Frontal cortex (tissue), 3 donors: ENCODE measurements at regions not wholly inside any gene's neighbourhood (a gene's known extent, or its start where the extent isn't known, plus 50 kb on each side); places are given as distances from the start of the nearest gene placed in this dataset.

ENCODE experiments used
- DNase-seq, 2 donors: peaks; one replicate each; pipeline ENCODE4 v3.0.0; 2012; ENCODE audit warnings: low spot score in 2 of 2
- FAIRE-seq: peaks from 2 replicates; lab custom pipeline; 2012; peaks lifted over from hg19 to GRCh38; lab: Jason Lieb, UNC
- donor health status: control.
- donor health status: control.
- donor health status: control.

DNA sequence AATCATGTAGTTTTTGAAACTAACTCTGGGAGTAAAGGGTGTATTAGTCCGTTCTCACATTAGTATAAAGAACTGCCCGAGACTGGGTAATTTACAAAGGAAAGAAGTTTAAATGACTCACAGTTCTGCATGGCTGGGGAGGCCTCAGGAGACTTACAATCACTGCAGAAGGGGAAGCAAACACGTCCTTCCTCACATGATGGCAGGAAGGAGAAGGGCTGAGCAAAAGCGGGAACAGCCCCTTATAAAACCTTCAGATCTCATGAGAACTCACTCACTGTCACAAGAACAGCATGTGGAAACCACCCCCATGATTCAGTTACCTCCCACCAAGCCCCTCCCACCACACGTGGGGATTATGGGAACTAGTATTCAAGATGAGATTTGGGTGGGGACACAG, 256.5 kb upstream of the TNRC6C start:
- DNase-seq, result no peak
- FAIRE-seq, result no peak

DNA sequence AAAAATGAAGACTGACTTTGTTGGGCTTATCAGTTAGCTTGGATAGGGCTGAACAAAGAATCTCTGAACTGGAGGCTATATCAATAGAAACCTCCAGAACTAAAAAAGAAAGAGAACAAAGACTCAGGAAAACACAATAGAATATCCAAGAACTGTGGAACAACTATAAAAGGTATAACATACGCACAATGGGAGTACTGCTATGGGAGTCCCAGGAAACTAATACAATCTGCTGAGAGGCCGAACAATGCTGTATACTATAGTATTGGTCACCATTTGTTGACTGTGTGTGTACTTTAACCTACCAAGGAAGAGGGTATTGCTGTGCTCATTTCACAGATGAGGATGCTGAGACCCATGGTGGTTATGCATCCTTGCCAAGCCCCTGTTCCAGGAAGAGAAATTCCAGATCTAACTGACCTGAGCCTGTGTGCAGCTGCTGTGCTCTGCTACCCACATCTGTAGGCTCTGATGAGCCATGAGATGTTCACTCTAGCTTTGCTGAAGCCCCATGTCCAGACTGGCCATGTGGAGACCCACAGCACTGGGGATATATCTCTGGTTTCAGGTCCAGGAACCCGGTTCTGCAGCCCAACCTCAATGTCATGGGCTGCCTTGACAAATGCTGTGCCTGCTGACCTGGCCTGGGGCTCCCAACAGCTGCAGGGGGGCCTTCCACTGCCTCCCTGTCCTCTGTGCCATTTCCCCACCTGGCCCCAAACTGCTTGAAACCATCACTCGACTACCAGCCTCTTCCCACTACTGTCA, 254.3 kb upstream of the TNRC6C start:
- FAIRE-seq (no peak), DNase-seq (no peak)

GRCh38 chr17:77706938-77707337, 251.6 kb upstream of the TNRC6C start:
- DNase-seq (no peak), FAIRE-seq (no peak)

GRCh38 chr17:77707546-77707945, 251.0 kb upstream of the TNRC6C start:
- DNase-seq, result no peak
- FAIRE-seq, result no peak

DNA sequence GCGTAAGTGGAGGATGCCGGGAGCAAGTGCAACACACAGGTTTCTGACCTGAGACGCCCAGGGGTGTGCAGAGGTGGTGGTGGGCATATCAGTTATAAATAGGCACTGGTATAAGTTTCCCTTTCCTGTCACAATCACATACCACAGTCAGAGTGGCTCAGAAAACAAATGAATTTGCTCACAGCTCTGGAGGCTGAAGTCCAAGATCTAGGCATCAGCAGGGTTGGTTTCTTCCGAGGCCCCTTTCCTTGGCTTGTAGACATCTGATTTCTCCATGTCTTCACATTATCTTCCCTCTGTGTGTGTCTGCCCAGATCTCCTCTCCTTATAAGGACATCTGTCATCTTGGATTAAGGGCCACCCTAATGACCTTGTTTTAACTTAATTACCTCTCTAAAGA, 250.5 kb upstream of the TNRC6C start:
- DNase-seq, result no peak
- FAIRE-seq, result no peak

DNA sequence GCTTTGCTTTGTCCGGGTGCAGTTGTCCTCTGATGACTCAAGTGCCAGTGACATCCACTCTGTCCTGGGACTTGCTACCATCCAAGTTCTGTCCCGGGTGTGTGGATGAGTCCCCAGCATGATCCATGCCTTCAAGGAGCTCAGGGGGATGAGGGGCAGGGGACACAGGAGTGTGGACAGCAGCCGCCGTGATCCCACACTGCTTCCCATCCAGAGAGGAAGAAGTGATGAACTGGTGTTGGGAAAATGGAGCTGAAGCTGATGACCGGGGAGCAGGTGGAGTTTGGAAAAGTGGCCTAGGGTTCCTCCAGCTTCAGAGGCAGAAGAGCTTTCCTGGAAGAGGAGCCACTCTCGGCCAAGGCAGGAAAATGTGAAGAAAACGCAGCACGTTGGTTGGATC, 249.6 kb upstream of the TNRC6C start:
- no peak for FAIRE-seq
- DNase-seq, result no peak

DNA sequence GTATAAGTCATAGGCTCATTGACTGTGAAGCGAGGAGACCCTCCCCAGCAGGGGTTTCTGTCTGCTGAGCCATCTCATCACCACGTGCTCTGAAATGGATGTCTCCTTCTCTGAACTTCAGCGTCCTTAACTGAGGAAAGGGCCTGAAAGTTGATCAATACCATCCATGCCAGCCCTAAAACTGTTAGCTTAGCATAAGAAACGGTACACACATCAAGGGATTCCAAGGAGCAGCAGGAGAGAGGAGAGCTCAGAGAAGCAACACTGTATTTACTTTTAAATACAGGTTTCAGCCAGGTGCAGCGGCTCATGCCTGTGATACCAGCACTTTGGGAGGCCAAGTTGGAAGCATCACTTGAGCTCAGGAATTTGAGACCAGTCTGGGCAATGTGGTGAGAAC, 248.9 kb upstream of the TNRC6C start:
- no peak for FAIRE-seq

GRCh38 chr17:77712578-77712977, 245.9 kb upstream of the TNRC6C start:
- DNase-seq, result no peak
- no peak for FAIRE-seq

More for the DNA sequence above, 248.9 kb upstream of the TNRC6C start:
- no peak for DNase-seq

DNA sequence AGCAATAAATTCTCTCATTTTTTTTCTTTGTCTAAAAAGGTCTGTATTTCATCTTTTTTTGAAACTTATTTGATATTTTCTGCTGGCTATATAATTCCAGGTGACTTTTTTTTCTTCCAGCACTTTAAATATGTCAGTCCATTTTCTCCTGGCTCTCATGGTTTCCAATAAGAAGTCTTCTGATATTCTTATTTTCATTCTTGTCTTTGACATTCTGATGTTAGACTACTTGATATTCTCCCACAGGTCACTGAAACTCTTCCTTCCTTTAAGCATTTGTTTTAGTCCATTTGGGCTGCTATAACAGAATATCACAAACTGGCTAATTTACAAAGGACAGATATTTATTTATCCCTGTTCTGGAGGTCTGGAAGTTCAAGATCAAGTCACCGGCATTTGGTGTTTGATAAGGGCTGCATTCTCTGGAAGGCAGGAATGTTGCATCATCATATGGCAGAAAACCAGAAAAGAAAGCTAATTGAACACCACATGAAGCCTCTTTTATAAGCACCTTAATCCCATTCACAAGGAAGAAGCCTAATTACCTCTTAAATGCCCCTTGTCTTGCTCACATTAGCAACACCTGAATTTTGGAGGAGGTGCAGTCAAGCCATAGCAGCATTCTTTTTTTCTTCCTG, 242.1 kb upstream of the TNRC6C start:
- FAIRE-seq (no peak), DNase-seq (no peak)

DNA sequence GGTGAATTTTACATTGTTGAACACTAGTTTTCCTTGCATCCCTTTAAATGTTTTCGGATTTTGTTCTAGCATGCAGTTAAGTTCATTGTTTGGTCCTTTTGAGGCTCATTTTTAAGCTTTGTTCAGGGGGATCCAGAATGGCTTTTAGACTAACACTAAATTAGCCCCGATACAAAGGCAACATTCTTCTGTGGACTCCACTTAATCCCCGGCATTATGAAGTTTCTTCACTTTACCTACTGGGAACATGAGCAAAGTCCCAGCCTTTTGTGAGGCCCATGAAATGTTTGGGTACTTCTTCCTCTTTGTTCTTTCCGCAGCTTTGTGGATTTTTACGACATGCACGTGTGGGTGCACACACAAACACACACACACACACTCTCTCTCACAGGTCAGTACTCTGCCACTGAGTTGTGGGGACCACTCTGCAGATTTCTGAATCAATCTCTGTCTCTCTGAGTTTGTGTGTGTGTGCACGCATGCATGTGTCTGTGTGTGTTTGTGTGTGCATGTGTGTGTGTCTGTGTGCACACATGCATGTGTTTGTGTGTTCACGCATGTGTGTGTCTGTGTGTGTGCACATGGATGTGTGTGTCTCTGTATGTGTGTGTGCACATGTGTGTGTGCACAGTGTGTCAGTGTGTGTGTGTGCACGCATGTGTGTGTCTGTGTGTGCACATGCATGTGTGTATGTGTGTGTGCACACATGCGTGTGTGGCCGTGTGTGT, 240.4 kb upstream of the TNRC6C start:
- FAIRE-seq, result no peak

DNA sequence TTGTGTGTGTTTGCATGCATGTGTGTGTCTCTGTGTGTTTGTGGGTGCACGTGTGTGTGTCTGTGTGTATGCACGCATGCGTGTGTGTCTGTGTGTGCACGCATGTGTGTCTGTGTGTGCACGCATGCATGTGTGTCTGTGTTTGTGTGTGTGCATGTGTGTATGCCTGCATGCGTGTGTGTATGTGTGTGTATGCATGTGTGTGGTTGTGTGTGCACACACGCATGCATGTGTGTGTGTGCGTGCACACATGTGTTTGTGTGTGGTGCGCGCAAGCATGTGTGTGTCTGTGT, 239.9 kb upstream of the TNRC6C start:
- no peak for FAIRE-seq
- DNase-seq, result no peak

More for the DNA sequence above, 240.4 kb upstream of the TNRC6C start:
- DNase-seq, result no peak

DNA sequence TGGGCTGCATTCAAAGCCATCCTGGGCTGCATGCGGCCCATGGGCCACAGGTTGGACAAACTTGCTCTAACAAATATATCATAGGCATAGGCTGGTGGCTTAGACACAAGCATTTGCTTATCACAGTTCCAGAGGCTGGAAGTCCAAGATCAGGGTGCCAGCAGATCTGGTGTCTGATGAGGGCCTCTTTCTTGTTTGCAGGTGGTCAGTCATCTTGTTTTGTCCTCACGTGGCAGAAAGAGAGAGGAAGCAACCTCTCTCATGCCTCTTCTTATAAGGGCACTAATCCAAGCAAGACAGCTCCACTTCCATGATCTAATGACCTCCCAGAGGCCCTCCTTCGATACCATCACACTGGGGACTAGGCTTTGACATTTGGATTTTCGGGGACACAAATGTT, 238.7 kb upstream of the TNRC6C start:
- no peak for FAIRE-seq
- DNase-seq, result no peak

GRCh38 chr17:77720946-77721845, 237.3 kb upstream of the TNRC6C start:
- FAIRE-seq, result no peak
- DNase-seq, result no peak

DNA sequence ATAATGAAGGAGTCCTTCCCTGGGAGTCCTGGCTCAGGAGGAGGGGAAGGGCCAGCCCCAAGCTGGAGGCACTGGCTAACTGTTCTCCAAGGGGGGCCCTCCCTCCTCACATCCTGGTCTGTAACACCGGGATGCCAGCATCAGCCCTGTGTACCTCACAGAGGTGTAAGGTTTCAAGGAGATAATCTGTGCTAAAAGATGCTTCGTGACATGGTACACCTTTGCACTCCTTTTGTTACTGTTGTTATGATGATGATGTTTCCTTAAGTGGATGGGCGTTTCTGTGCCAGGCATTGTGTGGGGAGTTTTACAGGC, 236.7 kb upstream of the TNRC6C start:
- no peak for FAIRE-seq
- no peak for DNase-seq

DNA sequence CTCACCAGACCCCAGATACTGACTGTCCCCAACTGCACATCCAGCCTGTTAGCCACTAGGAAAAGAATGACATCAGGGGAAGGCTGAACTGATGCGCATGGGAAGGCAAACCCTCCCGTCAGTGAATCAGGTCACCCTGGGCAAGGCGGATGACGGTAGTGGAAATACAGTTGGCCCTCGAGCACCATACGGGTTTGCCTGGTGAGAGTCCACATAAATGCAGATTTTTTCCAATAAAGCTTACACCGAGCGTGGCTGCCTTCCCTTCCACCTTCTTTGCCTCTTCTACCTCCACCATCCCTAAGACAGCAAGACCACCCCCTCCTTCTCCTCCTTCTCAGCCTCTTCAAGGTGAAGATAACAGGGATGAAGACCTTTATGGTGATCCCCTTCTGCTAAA, 236.1 kb upstream of the TNRC6C start:
- FAIRE-seq, result no peak
- no peak for DNase-seq

DNA sequence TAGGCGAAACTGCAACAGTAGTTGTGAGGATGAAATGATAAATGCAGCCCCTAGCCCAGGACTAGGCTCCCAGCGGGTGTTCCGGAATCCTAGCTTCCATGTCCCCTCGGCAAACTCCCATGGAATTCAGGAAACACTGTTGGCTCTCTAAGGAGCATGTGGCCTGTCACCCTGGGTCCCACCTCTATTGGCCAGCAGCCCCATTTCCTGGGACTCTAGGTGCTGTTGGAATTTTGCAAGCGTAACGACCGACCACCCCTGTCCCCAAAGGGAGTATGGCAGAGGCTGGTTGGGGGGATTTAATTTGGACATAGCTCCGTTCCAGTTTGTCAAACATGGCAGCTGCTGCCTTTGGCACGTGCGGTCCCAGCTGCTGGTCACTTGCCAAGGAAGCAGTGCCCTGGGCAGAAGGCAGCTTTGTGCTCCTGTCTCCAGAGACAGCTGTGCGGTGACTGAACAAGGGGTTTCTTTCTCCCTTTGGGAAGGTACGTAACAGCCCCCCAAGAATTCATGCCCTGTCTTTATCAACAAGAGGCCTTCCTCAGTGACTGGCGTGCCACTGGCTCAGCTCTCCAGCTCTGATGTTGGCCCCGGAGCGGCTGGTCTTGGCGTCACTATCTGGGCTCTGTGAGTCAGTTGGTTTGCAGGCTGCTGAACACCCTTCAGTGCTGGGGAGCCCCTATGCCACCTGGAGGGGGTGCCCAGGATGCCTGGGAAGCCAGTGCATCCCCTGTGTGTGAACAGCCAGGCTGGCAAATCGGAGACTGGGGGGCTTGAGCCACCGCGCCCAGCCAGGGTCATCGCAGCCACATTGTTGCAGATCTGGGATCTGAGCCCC, 235.2 kb upstream of the TNRC6C start:
- no peak for DNase-seq
- no peak for FAIRE-seq

DNA sequence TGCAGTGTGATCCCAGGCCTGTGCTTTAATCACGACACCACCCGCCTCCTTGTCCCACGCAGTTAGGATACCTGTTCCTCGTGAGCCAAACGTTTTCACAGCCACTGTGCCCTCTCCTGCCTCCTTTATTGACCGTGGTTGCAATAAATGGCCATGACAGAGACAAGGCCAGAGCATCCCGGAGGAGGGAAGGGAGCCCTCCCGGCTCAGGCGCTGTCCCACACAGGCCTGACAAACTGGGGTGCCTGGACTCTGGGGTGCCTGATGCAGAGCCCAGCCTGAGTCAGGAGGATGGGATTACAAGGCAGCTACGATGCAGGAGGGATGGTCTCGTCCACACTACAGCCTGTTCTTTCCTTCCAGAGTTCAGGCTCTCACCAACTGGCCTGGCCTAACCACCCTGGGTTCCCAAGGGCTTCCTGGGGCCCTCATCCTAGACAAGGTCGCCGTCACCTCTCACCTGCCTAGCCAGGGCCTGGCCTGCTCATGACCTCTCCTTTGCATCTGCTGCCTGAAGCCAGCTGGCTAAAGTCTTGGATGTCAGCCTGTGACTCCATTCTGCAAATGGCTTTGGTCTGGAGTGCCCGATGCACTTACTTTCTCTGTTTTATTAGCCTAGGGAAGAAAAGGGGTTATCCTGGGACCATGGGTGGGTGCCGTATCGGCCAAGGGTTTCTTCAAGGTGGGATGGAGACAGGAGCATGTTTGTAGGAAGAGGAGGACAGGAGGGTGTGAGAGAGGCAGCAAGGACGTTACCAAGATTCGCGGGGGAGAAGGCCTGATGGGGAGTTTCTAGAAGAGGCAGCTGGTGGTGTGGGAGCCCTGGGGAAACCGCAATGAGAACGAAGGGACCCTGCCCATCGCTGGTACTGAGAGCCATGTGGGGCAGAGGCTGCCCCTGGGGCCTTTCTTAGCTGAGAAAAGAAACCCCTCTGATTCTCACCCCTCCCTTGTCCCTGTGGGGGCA, 234.3 kb upstream of the TNRC6C start:
- no peak for DNase-seq
- FAIRE-seq, result no peak

DNA sequence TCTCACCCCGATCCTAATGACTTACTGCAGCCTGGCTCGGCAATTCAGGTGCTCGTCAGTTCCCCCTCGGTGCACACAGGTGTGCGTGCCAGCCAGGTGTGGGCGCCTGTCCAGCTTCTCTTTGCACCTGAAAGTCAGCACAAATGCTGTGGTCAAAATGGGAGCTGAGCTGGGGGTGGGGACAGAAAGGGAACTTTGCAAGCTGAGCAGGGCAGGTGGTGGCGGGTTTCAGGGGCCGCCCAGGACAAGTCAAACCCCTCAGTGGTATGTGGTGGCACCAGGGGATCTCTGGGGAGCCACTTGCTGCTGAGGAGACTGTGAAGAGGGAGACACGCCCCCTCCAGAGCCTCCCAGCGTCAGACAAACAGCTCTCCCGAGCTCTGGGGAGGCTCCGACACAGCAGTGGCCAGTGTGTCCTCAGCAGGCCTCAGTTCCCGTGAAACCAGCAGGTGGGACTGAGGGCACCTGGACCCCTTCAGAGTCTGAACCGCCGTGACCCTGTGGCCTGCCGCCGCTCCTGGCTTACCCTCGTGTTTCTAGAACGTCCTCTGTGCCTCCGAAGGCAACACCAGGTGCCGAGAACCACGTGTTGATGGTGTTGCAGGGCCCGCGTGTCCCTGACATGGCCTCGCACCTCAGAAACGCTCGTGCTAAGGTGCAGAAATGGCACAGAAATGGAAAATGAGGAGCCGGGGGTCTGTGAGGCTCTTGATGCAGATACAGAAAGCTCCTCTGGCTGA, 233.5 kb upstream of the TNRC6C start:
- DNase-seq (no peak), FAIRE-seq (no peak)
